ENCODE measurements at regions not wholly inside any gene's neighbourhood (a gene's known extent, or its start where the extent isn't known, plus 50 kb on each side); places are given as distances from the start of the nearest gene placed in this dataset.

DNA sequence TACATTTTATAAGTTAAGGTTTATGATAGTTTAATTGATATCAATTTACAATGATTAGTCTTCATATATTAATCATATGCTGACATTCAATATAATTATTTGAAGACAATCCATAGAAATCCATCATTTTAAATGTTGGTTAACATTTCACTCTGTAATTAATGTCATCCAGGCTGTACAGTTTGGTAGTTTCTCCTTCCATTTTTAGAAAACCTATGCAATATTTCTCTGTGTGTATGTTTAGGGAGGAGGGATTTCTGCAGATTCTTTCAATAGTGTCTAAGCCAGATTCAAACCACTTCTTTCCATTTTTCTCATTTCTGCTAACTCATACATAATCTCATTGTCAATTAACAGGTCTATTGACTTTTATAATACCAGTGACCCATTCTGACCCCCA, 1159.0 kb upstream of the ATXN8OS start:
- Histone ChIP-seq H3K4me1 (replicated peaks in 1 of 2; ENCODE audit: control insufficient read depth in 2 of 2, insufficient read depth in 2 of 2, low read length in 2 of 2) (no peaks in the 10 kb centered on the region), H3K79me2 (ENCODE audit: control insufficient read depth, insufficient read depth, low read length) (no peaks in the 10 kb centered on the region), H3K27me3 (ENCODE audit: control insufficient read depth in 2 of 2, insufficient read depth in 2 of 2, low read length in 2 of 2) (no peaks in the 10 kb centered on the region), H3K9me3 (replicated peaks; ENCODE audit: control insufficient read depth, insufficient read depth, low read depth, low read length) (no peaks in the 10 kb centered on the region), H4K20me1 (replicated peaks; ENCODE audit: control insufficient read depth, insufficient read depth, low read length) (no peaks in the 10 kb centered on the region), H3K4me2 (ENCODE audit: insufficient read depth, low read length) (no peak overlapping the region), H3K36me3 (ENCODE audit: control insufficient read depth, insufficient read depth, low read length) (no peaks in the 10 kb centered on the region), H3K9me1 (ENCODE audit: control insufficient read depth, insufficient read depth, low read length) (no peaks in the 10 kb centered on the region), H3K9ac (ENCODE audit: insufficient read depth in 1 of 2, low read depth in 2 of 2, low read length in 2 of 2) (no peak overlapping the region), H3K4me3 (no peak overlapping the region), H3K27ac (ENCODE audit: extremely low read depth, low read depth, low read length) (no peak overlapping the region), H2AFZ (ENCODE audit: low read depth, low read length) (no peak overlapping the region)
- ChIA-PET POLR2A (no interaction called here), CTCF (ENCODE audit: low intra/inter-chr PET ratio) (no interaction called here)
- no peak for FAIRE-seq
- no peak for DNase-seq (ENCODE audit: extremely low read depth in 1 of 4, low spot score in 3 of 4)
- intact Hi-C loops (cut with micrococcal nuclease) (no loop called here), in situ Hi-C loops (cut with MboI) (no loop called here)
- no TSS peak for BruUV-seq (replicated peaks)
- ATAC-seq: no peak
- TF ChIP-seq GABPB2 (CRISPR knock-in tag; conservative IDR thresholded peaks at IDR 0.05) (no peak), DNMT1 (IDR thresholded peaks at IDR 0.05) (no peak), TRIM28 (IDR thresholded peaks at IDR 0.05) (no peak), PHB2 (IDR thresholded peaks at IDR 0.05; ENCODE audit: low read depth) (no peak), SPI1 (IDR thresholded peaks at IDR 0.05; ENCODE audit: borderline replicate concordance, low read depth, low read length) (no peak), EP300 (IDR thresholded peaks at IDR 0.05; ENCODE audit: low read length) (no peak), ZNF644 (tag; IDR thresholded peaks at IDR 0.05; ENCODE audit: low read depth) (no peak), ASH1L (IDR thresholded peaks at IDR 0.05; ENCODE audit: borderline replicate concordance, low read depth, partially characterized antibody) (no peak), TRIM24 (IDR thresholded peaks at IDR 0.05) (no peak), HNRNPLL (IDR thresholded peaks at IDR 0.05; ENCODE audit: low read depth, low read length, poor library complexity, severe bottlenecking) (no peak), PTTG1 (tag; IDR thresholded peaks at IDR 0.05; ENCODE audit: low read depth) (no peak), GTF2A2 (tag; IDR thresholded peaks at IDR 0.05) (no peak), ZNF785 (CRISPR knock-in tag; IDR thresholded peaks at IDR 0.05) (no peak)
- TF ChIP-seq, protein P1, sequence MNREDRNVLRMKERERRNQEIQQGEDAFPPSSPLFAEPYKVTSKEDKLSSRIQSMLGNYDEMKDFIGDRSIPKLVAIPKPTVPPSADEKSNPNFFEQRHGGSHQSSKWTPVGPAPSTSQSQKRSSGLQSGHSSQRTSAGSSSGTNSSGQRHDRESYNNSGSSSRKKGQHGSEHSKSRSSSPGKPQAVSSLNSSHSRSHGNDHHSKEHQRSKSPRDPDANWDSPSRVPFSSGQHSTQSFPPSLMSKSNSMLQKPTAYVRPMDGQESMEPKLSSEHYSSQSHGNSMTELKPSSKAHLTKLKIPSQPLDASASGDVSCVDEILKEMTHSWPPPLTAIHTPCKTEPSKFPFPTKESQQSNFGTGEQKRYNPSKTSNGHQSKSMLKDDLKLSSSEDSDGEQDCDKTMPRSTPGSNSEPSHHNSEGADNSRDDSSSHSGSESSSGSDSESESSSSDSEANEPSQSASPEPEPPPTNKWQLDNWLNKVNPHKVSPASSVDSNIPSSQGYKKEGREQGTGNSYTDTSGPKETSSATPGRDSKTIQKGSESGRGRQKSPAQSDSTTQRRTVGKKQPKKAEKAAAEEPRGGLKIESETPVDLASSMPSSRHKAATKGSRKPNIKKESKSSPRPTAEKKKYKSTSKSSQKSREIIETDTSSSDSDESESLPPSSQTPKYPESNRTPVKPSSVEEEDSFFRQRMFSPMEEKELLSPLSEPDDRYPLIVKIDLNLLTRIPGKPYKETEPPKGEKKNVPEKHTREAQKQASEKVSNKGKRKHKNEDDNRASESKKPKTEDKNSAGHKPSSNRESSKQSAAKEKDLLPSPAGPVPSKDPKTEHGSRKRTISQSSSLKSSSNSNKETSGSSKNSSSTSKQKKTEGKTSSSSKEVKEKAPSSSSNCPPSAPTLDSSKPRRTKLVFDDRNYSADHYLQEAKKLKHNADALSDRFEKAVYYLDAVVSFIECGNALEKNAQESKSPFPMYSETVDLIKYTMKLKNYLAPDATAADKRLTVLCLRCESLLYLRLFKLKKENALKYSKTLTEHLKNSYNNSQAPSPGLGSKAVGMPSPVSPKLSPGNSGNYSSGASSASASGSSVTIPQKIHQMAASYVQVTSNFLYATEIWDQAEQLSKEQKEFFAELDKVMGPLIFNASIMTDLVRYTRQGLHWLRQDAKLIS (CRISPR knock-in tag; IDR thresholded peaks at IDR 0.05): no peak
- TF ChIP-seq, protein P2, sequence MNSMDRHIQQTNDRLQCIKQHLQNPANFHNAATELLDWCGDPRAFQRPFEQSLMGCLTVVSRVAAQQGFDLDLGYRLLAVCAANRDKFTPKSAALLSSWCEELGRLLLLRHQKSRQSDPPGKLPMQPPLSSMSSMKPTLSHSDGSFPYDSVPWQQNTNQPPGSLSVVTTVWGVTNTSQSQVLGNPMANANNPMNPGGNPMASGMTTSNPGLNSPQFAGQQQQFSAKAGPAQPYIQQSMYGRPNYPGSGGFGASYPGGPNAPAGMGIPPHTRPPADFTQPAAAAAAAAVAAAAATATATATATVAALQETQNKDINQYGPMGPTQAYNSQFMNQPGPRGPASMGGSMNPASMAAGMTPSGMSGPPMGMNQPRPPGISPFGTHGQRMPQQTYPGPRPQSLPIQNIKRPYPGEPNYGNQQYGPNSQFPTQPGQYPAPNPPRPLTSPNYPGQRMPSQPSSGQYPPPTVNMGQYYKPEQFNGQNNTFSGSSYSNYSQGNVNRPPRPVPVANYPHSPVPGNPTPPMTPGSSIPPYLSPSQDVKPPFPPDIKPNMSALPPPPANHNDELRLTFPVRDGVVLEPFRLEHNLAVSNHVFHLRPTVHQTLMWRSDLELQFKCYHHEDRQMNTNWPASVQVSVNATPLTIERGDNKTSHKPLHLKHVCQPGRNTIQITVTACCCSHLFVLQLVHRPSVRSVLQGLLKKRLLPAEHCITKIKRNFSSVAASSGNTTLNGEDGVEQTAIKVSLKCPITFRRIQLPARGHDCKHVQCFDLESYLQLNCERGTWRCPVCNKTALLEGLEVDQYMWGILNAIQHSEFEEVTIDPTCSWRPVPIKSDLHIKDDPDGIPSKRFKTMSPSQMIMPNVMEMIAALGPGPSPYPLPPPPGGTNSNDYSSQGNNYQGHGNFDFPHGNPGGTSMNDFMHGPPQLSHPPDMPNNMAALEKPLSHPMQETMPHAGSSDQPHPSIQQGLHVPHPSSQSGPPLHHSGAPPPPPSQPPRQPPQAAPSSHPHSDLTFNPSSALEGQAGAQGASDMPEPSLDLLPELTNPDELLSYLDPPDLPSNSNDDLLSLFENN (IDR thresholded peaks at IDR 0.05; ENCODE audit: low read depth in 2 of 2, low read length in 2 of 2): no peak
- TF ChIP-seq, protein P3, sequence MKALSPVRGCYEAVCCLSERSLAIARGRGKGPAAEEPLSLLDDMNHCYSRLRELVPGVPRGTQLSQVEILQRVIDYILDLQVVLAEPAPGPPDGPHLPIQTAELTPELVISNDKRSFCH (CRISPR knock-in tag; IDR thresholded peaks at IDR 0.05): no peak
- TF ChIP-seq, protein P3 (tag; IDR thresholded peaks at IDR 0.05): no peak

All from K562 (cell line).